Lower lobe of right lung (tissue), 2 donors: ENCODE measurements at regions not wholly inside any gene's neighbourhood (a gene's known extent, or its start where the extent isn't known, plus 50 kb on each side); places are given as distances from the start of the nearest gene placed in this dataset.

Experiments
- ATAC-seq, 2 donors: fragments of 200-7000 bp; cut with Tn5 transposase; one replicate each; pipeline ENCODE4 v1.9.1; 2020 to 2022; ENCODE audit warnings: mild to moderate bottlenecking in 2 of 2, moderate library complexity in 2 of 2
- DNase-seq: peaks from one replicate; pipeline ENCODE4 v3.0.0-alpha.2; 2020
- H3K27ac ChIP-seq: fragments of 200-600 bp; one replicate; pipeline ENCODE4 v1.8.0; 2022
- H3K27me3 ChIP-seq: fragments of 200-600 bp; one replicate; pipeline ENCODE4 v1.8.0; 2022; ENCODE audit warnings: low read depth
- H3K36me3 ChIP-seq: fragments of 200-600 bp; one replicate; pipeline ENCODE4 v1.8.0; 2022; ENCODE audit warnings: mild to moderate bottlenecking
- H3K4me1 ChIP-seq: fragments of 200-600 bp; one replicate; pipeline ENCODE4 v1.8.0; 2022
- H3K4me3 ChIP-seq: fragments of 200-600 bp; one replicate; pipeline ENCODE4 v1.8.0; 2022; ENCODE audit warnings: mild to moderate bottlenecking
- H3K9me3 ChIP-seq: fragments of 200-600 bp; one replicate; pipeline ENCODE4 v1.8.0; 2022
- CTCF ChIP-seq: fragments of 200-600 bp; IDR thresholded peaks from one replicate; pipeline ENCODE4 v1.8.0; 2022; ENCODE audit warnings: antibody characterized with exemption, mild to moderate bottlenecking
- intact Hi-C: fragments of 100-400 bp; cut with DNase I; formaldehyde crosslinking; loops from one replicate; pipeline ENCODE4 v1.11.0; 2022
- donor health status: DM: no; HTN: yes; CAD: no; lungs with severe emphysema.

GRCh38 chr1:25065795-25066238 lies 135.7 kb upstream of the RUNX3 start:
- Histone ChIP-seq H3K27ac (no peak overlapping the region), H3K9me3 (no peaks in the 10 kb centered on the region), H3K27me3 (no peaks in the 10 kb centered on the region), H3K4me1 (peaks cover 13% of the 10 kb centered on the region), H3K4me3 (no peak overlapping the region), H3K36me3 (no peaks in the 10 kb centered on the region)
- intact Hi-C loops = no loop called here
- ATAC-seq = peak; percentile 61 to 74
- TF ChIP-seq CTCF = no peak
- DNase-seq = peak; percentile 53

GRCh38 chr1:25065321-25065721 lies 135.2 kb upstream of the RUNX3 start:
- no peaks in the 10 kb centered on the region for H3K36me3 ChIP-seq
- H3K27ac ChIP-seq = no peak overlapping the region
- peak; percentile 36 for DNase-seq
- ATAC-seq = peak in 1 of 2 donors; percentile 8
- no peaks in the 10 kb centered on the region for H3K27me3 ChIP-seq
- H3K9me3 ChIP-seq = no peaks in the 10 kb centered on the region
- H3K4me3 ChIP-seq = no peak overlapping the region
- peaks cover 13% of the 10 kb centered on the region for H3K4me1 ChIP-seq
- intact Hi-C loops = no loop called here
- TF ChIP-seq CTCF = no peak

GRCh38 chr1:25064465-25065240 lies 134.6 kb upstream of the RUNX3 start:
- Histone ChIP-seq H3K27me3 (no peaks in the 10 kb centered on the region), H3K4me1 (peaks cover 13% of the 10 kb centered on the region), H3K27ac (no peak overlapping the region), H3K4me3 (no peak overlapping the region), H3K36me3 (no peaks in the 10 kb centered on the region), H3K9me3 (no peaks in the 10 kb centered on the region)
- no peak for TF ChIP-seq CTCF
- DNase-seq (peak; percentile 9), ATAC-seq (no peak)
- intact Hi-C loops = no loop called here

GRCh38 chr1:25063591-25064416 lies 133.7 kb upstream of the RUNX3 start:
- Histone ChIP-seq H3K27me3 (no peaks in the 10 kb centered on the region), H3K4me3 (no peak overlapping the region), H3K36me3 (no peaks in the 10 kb centered on the region), H3K27ac (no peak overlapping the region), H3K4me1 (peaks cover 13% of the 10 kb centered on the region), H3K9me3 (no peaks in the 10 kb centered on the region)
- TF ChIP-seq CTCF = no peak
- DNase-seq = peak; percentile 6
- ATAC-seq = no peak
- intact Hi-C loops = no loop called here

- no peak for TF ChIP-seq CTCF
- H3K4me1 ChIP-seq = peaks cover 13% of the 10 kb centered on the region
- DNase-seq = peak; percentile 15
Observed at GRCh38 chr1:25062621-25063255, 132.7 kb upstream of the RUNX3 start.

More at GRCh38 chr1:25062621-25063255, 132.7 kb upstream of the RUNX3 start:
- H3K4me3 ChIP-seq = no peak overlapping the region
- no peak for ATAC-seq
- peaks cover 3% of the 10 kb centered on the region for H3K27me3 ChIP-seq
- intact Hi-C loops = no loop called here
- H3K27ac ChIP-seq = no peak overlapping the region
- H3K36me3 ChIP-seq = no peaks in the 10 kb centered on the region
- H3K9me3 ChIP-seq = no peaks in the 10 kb centered on the region
